Natural killer cell treated with Interleukin-12 subunit alpha and Interleukin-12 subunit beta and Interleukin-15 and Interleukin-18, amount 100 ng/mL, for 72 hours (primary cell): ENCODE measurements at regions not wholly inside any gene's neighbourhood (a gene's known extent, or its start where the extent isn't known, plus 50 kb on each side); places are given as distances from the start of the nearest gene placed in this dataset.
"Not testable (repeated sequence)": the region's sequence is repeated elsewhere in the genome, so short reads cannot be mapped to it uniquely, and the experiment has no call there.

Experiments used
- ATAC-seq, 2 donors: fragments of 150-1000 bp; cut with Tn5 transposase in 1 of 2; sonication (Bioruptor Pico), chemical (Tn5 transposase) in 1 of 2; 2 replicates each; pipeline ENCODE4 v1.10.0; 2021
- DNase-seq: peaks from one replicate; pipeline ENCODE4 v3.0.0; 2022; ENCODE audit warnings: low spot score
- H3K27ac Mint-ChIP-seq, 2 donors: 1 replicate in 1 of 2; 2 replicates in 1 of 2; pipeline ENCODE4 v1.8.0; 2022; ENCODE audit warnings: mixed read lengths in 2 of 2, mild to moderate bottlenecking in 1 of 2, moderate library complexity in 1 of 2
- H3K27me3 Mint-ChIP-seq, 2 donors: 1 replicate in 1 of 2; 2 replicates in 1 of 2; pipeline ENCODE4 v1.8.0; 2022; ENCODE audit warnings: mixed read lengths in 2 of 2
- H3K36me3 Mint-ChIP-seq: one replicate; pipeline ENCODE4 v1.8.0; 2022; ENCODE audit warnings: mixed read lengths
- H3K4me1 Mint-ChIP-seq, 2 donors: 1 replicate in 1 of 2; 2 replicates in 1 of 2; pipeline ENCODE4 v1.8.0; 2022; ENCODE audit warnings: low read depth in 2 of 2, mixed read lengths in 2 of 2, mild to moderate bottlenecking in 1 of 2
- H3K4me3 Mint-ChIP-seq: one replicate; pipeline ENCODE4 v1.8.0; 2022; ENCODE audit warnings: mixed read lengths
- H3K9me3 Mint-ChIP-seq: 2 replicates; pipeline ENCODE4 v1.8.0; 2022; ENCODE audit warnings: mixed read lengths

DNA sequence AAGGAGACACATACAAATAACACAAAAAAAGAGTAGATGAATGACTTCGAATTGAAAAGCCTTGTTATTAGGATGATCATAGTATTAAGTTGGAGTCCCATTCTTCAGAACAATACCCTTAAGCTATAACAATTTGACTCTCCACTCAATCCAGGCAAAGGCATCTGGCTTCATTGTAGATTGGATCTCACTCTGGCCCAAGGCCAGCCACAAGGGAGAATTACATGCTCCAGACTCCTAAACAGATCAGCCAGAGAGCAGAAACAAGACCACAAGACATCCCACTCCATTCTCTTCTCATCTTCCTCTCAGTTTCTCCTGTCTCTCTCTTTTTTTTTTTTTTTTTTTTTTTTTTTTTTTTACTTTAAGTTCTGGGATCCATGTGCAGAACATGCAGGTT, 213.9 kb downstream of the DHX15 start:
- H3K9me3 Mint-ChIP-seq, result peaks cover 3% of the 10 kb centered on the region
- ATAC-seq, result no peak
- no peak overlapping the region for H3K27ac Mint-ChIP-seq
- H3K36me3 Mint-ChIP-seq, result no peaks in the 10 kb centered on the region
- no peak overlapping the region for H3K4me3 Mint-ChIP-seq
- H3K27me3 Mint-ChIP-seq, result no peaks in the 10 kb centered on the region
- H3K4me1 Mint-ChIP-seq, result no peaks in the 10 kb centered on the region
- no peak for DNase-seq

DNA sequence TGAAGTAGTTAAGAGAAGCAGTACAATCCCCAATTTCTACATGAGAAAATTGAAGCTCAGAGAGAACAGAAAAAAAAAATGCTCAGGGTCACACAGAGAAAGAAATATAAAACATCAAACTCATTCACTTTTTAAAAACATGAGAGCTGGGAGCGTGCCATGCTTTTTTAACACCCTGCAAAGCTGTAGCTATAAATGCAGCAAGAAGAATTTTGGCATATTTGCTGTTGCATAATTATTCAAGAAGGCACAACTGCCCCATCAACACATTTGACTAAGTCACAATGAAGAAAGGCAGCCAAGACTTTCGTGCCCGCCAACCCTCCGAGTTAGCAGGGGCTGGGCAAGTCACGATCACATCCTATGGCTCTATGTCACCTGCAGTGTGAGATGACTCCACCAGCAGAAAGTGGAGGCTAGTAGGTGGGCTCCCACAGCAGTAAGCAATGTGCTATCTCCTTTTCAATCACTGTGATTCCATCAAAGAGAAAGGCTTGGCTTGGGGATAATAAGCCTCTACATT, 214.8 kb downstream of the DHX15 start:
- ATAC-seq (no peak), DNase-seq (no peak)
- H3K9me3 Mint-ChIP-seq, result no peaks in the 10 kb centered on the region
- no peaks in the 10 kb centered on the region for H3K27me3 Mint-ChIP-seq
- no peak overlapping the region for H3K4me3 Mint-ChIP-seq
- no peak overlapping the region for H3K27ac Mint-ChIP-seq
- no peaks in the 10 kb centered on the region for H3K4me1 Mint-ChIP-seq
- no peaks in the 10 kb centered on the region for H3K36me3 Mint-ChIP-seq

DNA sequence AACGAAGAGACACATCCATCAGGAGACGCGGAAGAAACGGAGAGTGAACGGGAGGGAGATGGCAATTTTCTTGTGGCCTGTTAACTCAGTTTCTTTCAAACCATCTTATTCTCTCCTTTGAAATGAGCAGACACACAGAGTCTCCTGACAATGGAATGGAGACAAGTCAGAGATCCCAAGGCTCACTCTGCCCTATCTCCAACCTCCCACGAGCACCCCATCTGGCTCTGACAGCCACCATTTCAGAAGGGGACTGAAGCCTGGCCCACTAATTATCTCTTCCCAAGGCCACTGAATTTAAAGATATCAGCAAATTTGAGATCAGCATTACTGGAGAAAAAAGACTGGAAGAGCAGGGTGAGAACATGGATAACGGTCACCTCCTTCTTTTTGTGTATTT, 215.6 kb downstream of the DHX15 start:
- ATAC-seq (no peak), DNase-seq (no peak)
- H3K4me1 Mint-ChIP-seq, result no peaks in the 10 kb centered on the region
- no peak overlapping the region for H3K4me3 Mint-ChIP-seq
- H3K36me3 Mint-ChIP-seq, result no peaks in the 10 kb centered on the region
- no peaks in the 10 kb centered on the region for H3K9me3 Mint-ChIP-seq
- no peaks in the 10 kb centered on the region for H3K27me3 Mint-ChIP-seq
- no peak overlapping the region for H3K27ac Mint-ChIP-seq

- DNase-seq (no peak), ATAC-seq (no peak)
- Mint-ChIP-seq H3K9me3 (no peaks in the 10 kb centered on the region), H3K36me3 (no peaks in the 10 kb centered on the region), H3K4me3 (no peak overlapping the region), H3K4me1 (no peaks in the 10 kb centered on the region), H3K27ac (no peak overlapping the region), H3K27me3 (no peaks in the 10 kb centered on the region)
Measured at GRCh38 chr4:24364852-24365251, 219.5 kb downstream of the DHX15 start.

GRCh38 chr4:24364249-24364648, 220.1 kb downstream of the DHX15 start:
- no peaks in the 10 kb centered on the region for H3K4me1 Mint-ChIP-seq
- DNase-seq, result no peak
- no peaks in the 10 kb centered on the region for H3K9me3 Mint-ChIP-seq
- no peaks in the 10 kb centered on the region for H3K27me3 Mint-ChIP-seq
- no peak overlapping the region for H3K27ac Mint-ChIP-seq
- ATAC-seq, result no peak
- H3K36me3 Mint-ChIP-seq, result no peaks in the 10 kb centered on the region
- no peak overlapping the region for H3K4me3 Mint-ChIP-seq

DNA sequence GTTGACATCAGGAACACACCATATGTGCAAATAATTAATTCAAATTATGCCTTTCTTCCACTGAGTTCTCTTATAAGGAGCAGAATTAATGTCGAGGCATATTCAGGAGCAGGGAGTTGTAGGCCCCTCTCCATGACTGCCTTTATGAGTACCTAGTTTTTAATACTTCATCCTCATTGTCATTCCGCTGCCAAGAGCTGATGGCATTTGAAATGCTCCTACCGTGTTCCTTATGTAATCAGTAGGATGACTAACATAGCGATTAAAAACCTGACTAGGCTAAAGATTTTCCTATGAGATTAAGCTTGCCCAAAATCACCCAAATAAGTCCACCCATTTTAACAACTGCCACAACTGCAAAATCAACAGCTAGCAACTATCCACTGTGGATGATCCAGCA, 220.6 kb downstream of the DHX15 start:
- H3K4me3 Mint-ChIP-seq, result no peak overlapping the region
- no peaks in the 10 kb centered on the region for H3K9me3 Mint-ChIP-seq
- no peaks in the 10 kb centered on the region for H3K27me3 Mint-ChIP-seq
- ATAC-seq, result no peak
- no peak overlapping the region for H3K27ac Mint-ChIP-seq
- no peak for DNase-seq
- no peaks in the 10 kb centered on the region for H3K36me3 Mint-ChIP-seq
- H3K4me1 Mint-ChIP-seq, result no peaks in the 10 kb centered on the region

DNA sequence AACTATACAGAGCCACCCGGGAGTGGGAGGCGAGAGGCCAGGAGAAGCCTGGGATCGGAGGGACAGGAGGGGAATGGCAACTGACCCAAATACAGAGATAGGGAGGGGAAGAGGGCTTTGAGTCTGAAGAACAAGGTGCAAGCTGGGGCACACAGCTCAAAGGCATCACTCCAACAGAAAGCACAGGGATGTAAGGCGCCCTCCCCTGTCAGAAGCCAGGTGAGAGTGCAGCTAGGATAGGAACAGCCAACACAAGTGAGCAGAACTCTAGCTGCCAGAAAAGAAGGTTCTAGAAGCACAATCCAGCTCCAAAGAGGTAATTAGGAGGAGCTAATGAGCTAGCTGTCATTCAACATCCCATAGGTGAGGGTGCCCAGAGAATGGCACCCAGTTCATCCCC, 232.2 kb downstream of the DHX15 start:
- H3K4me3 Mint-ChIP-seq, result no peak overlapping the region
- DNase-seq (no peak), ATAC-seq (no peak)
- H3K4me1 Mint-ChIP-seq, result no peaks in the 10 kb centered on the region
- no peaks in the 10 kb centered on the region for H3K27me3 Mint-ChIP-seq
- H3K36me3 Mint-ChIP-seq, result no peaks in the 10 kb centered on the region
- no peak overlapping the region for H3K27ac Mint-ChIP-seq
- peaks cover 7% of the 10 kb centered on the region for H3K9me3 Mint-ChIP-seq

GRCh38 chr4:24349168-24349996, 235.0 kb downstream of the DHX15 start:
- peaks cover 12% of the 10 kb centered on the region for H3K9me3 Mint-ChIP-seq
- H3K27me3 Mint-ChIP-seq, H3K4me3 Mint-ChIP-seq, H3K27ac Mint-ChIP-seq, ATAC-seq, H3K4me1 Mint-ChIP-seq, H3K36me3 Mint-ChIP-seq, DNase-seq: not testable (repeated sequence)

DNA sequence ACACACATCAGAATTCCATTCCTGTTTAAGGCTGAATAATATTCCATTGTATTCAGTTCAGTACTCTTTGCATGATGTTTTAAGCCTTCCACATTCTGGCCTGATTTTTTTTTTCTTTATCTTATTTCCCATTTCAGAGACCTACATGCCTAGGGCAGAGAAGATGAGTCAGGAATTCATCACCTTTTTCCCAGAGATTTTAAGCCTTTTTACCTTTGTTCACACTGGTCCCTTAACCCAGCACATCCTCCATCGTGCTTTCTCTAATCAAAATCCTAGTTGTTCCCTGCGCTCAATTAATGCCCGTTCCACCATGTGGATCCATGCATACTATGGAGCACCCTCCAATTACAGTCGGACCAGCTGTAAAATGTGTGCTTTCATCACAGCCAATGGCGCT, 245.1 kb downstream of the DHX15 start:
- no peak for DNase-seq
- H3K4me1 Mint-ChIP-seq, result no peaks in the 10 kb centered on the region
- no peaks in the 10 kb centered on the region for H3K27me3 Mint-ChIP-seq
- no peaks in the 10 kb centered on the region for H3K36me3 Mint-ChIP-seq
- ATAC-seq, result no peak
- no peak overlapping the region for H3K27ac Mint-ChIP-seq
- H3K4me3 Mint-ChIP-seq, result no peak overlapping the region
- peaks cover 6% of the 10 kb centered on the region for H3K9me3 Mint-ChIP-seq

GRCh38 chr4:24337451-24338190, 246.7 kb downstream of the DHX15 start:
- DNase-seq (no peak), ATAC-seq (no peak)
- Mint-ChIP-seq H3K4me3 (no peak overlapping the region), H3K27me3 (no peaks in the 10 kb centered on the region), H3K9me3 (peaks cover 6% of the 10 kb centered on the region), H3K27ac (no peak overlapping the region), H3K4me1 (no peaks in the 10 kb centered on the region), H3K36me3 (no peaks in the 10 kb centered on the region)

- Mint-ChIP-seq H3K9me3 (peaks cover 6% of the 10 kb centered on the region), H3K4me3 (no peak overlapping the region), H3K4me1 (no peaks in the 10 kb centered on the region), H3K27me3 (no peaks in the 10 kb centered on the region), H3K36me3 (no peaks in the 10 kb centered on the region), H3K27ac (no peak overlapping the region)
- DNase-seq, result no peak
- no peak for ATAC-seq
Measured at GRCh38 chr4:24335616-24336015, 248.7 kb downstream of the DHX15 start.

GRCh38 chr4:24334906-24335305, 249.4 kb downstream of the DHX15 start:
- H3K27me3 Mint-ChIP-seq, result no peaks in the 10 kb centered on the region
- ATAC-seq (no peak), DNase-seq (no peak)
- no peak overlapping the region for H3K27ac Mint-ChIP-seq
- no peaks in the 10 kb centered on the region for H3K4me1 Mint-ChIP-seq
- H3K9me3 Mint-ChIP-seq, result peaks cover 6% of the 10 kb centered on the region
- no peak overlapping the region for H3K4me3 Mint-ChIP-seq
- H3K36me3 Mint-ChIP-seq, result no peaks in the 10 kb centered on the region

DNA sequence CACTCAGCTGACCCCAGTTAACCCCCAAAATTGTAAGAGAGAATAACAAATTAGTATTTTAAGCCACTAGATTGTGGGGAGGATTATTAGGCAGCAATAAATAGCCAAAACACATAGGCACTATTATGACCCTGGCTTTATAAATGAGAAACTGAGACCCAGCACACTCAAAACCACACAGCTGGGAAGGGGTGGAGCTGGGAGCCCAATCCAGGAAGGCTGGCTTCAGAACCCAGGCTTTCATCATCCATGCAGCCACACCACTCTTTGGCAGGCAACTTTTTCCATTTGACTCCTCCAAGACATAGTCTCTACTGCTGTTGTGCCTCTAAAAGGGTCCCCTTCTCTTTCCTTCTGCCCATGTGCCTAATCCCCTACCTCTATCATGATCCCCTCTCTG, 253.8 kb downstream of the DHX15 start:
- DNase-seq (no peak), ATAC-seq (no peak)
- H3K9me3 Mint-ChIP-seq, result peaks cover 3% of the 10 kb centered on the region
- H3K27me3 Mint-ChIP-seq, result no peaks in the 10 kb centered on the region
- no peak overlapping the region for H3K27ac Mint-ChIP-seq
- no peak overlapping the region for H3K4me3 Mint-ChIP-seq
- no peaks in the 10 kb centered on the region for H3K36me3 Mint-ChIP-seq
- H3K4me1 Mint-ChIP-seq, result no peaks in the 10 kb centered on the region

- no peak for ATAC-seq
- Mint-ChIP-seq H3K4me3 (no peak overlapping the region), H3K9me3 (peaks cover 3% of the 10 kb centered on the region), H3K27me3 (no peaks in the 10 kb centered on the region), H3K36me3 (no peaks in the 10 kb centered on the region), H3K27ac (no peak overlapping the region), H3K4me1 (no peaks in the 10 kb centered on the region)
- no peak for DNase-seq
Measured at GRCh38 chr4:24330172-24330571, 254.2 kb downstream of the DHX15 start.
